IMR-90 (cell line): ENCODE measurements at regions not wholly inside any gene's neighbourhood (a gene's known extent, or its start where the extent isn't known, plus 50 kb on each side); places are given as distances from the start of the nearest gene placed in this dataset.

Experiments
- ATAC-seq: fragments of 200-7000 bp; cut with Tn5 transposase; 2 replicates; pipeline ENCODE4 v1.9.1; 2020; ENCODE audit warnings: low read depth, mild to moderate bottlenecking, moderate library complexity
- BruUV-seq: library from RNA; stranded (reverse); fragments of 400-500 nt; replicated peaks from 2 replicates; lab custom pipeline; 2021; lab: Mats Ljungman, UMichigan
- CTCF ChIA-PET: fragments of 300-600 bp; formaldehyde crosslinking; extraction: SDS; loops from one replicate; lab custom pipeline; 2021; ENCODE audit warnings: antibody characterized with exemption; lab: Yijun Ruan, JAX
- POLR2A ChIA-PET: fragments of 300-600 bp; sonication (Branson Sonifier 250); formaldehyde crosslinking; loops from one replicate; lab custom pipeline; 2022; ENCODE audit warnings: antibody characterized with exemption; ENCODE audit not compliant: unreplicated experiment; lab: Charles Lee
- DNase-seq: peaks from one replicate; pipeline ENCODE4 v3.0.0; 2013
- H2AFZ ChIP-seq: replicated peaks from 2 replicates; pipeline ENCODE3; 2013; ENCODE audit warnings: low read length, mild to moderate bottlenecking; ENCODE audit not compliant: poor library complexity
- H2AK5ac ChIP-seq: 2 replicates; pipeline ENCODE4 v1.6.1; 2013; ENCODE audit warnings: low read depth, low read length, inconsistent platforms
- H2AK9ac ChIP-seq: replicated peaks from 2 replicates; pipeline ENCODE3; 2013; ENCODE audit warnings: mild to moderate bottlenecking, low read depth, low read length, moderate library complexity; ENCODE audit not compliant: poor library complexity
- H2BK120ac ChIP-seq: 2 replicates; pipeline ENCODE4 v1.6.1; 2013; ENCODE audit warnings: low read depth, low read length, inconsistent platforms
- H2BK15ac ChIP-seq: 3 replicates; pipeline ENCODE4 v1.6.1; 2013; ENCODE audit warnings: low read depth, low read length, inconsistent platforms
- H2BK20ac ChIP-seq: 2 replicates; pipeline ENCODE4 v1.6.1; 2013; ENCODE audit warnings: low read depth, mild to moderate bottlenecking, inconsistent platforms, low read length, moderate library complexity
- H2BK5ac ChIP-seq: 2 replicates; pipeline ENCODE4 v1.6.1; 2013; ENCODE audit warnings: mild to moderate bottlenecking, low read depth, low read length, inconsistent platforms; ENCODE audit not compliant: poor library complexity, severe bottlenecking
- H3K14ac ChIP-seq: replicated peaks from 2 replicates; pipeline ENCODE4 v1.6.1; 2013; ENCODE audit warnings: low read depth, low read length, inconsistent platforms
- H3K18ac ChIP-seq: 2 replicates; pipeline ENCODE4 v1.6.1; 2013; ENCODE audit warnings: low read depth, low read length, control low read depth
- H3K23ac ChIP-seq: 2 replicates; pipeline ENCODE4 v1.6.1; 2013; ENCODE audit warnings: low read depth, low read length, inconsistent platforms
- H3K27ac ChIP-seq: 2 replicates; pipeline ENCODE4 v1.5.1; 2013; ENCODE audit warnings: mild to moderate bottlenecking, control low read depth, low read length; ENCODE audit not compliant: insufficient read depth
- H3K27me3 ChIP-seq: 2 replicates; pipeline ENCODE4 v1.6.1; 2013; ENCODE audit warnings: low read length; ENCODE audit not compliant: control insufficient read depth, insufficient read depth
- H3K36me3 ChIP-seq: 2 replicates; pipeline ENCODE4 v1.6.1; 2013; ENCODE audit warnings: low read length, mixed read lengths; ENCODE audit not compliant: control insufficient read depth, insufficient read depth
- H3K4ac ChIP-seq: 2 replicates; pipeline ENCODE4 v1.6.1; 2013; ENCODE audit warnings: low read depth, low read length, inconsistent platforms
- H3K4me1 ChIP-seq: 2 replicates; pipeline ENCODE4 v1.6.1; 2013; ENCODE audit warnings: low read length, mixed read lengths; ENCODE audit not compliant: control insufficient read depth, insufficient read depth
- H3K4me2 ChIP-seq: 2 replicates; pipeline ENCODE4 v1.6.1; 2013; ENCODE audit warnings: low read depth, mild to moderate bottlenecking, control low read depth, low read length, moderate library complexity
- H3K4me3 ChIP-seq: 2 replicates; pipeline ENCODE4 v1.5.1; 2013; ENCODE audit warnings: low read depth, mild to moderate bottlenecking, control low read depth, low read length, moderate library complexity; ENCODE audit not compliant: insufficient read depth
- H3K56ac ChIP-seq: 2 replicates; pipeline ENCODE4 v1.6.1; 2013; ENCODE audit warnings: low read length, inconsistent platforms; ENCODE audit not compliant: insufficient read depth; ENCODE audit errors: extremely low read depth
- H3K79me1 ChIP-seq, 2 experiments: 2 replicates each; pipeline ENCODE4 v1.6.1; 2013; ENCODE audit warnings: low read length in 2 of 2, inconsistent platforms in 1 of 2, low read depth in 1 of 2
- H3K9ac ChIP-seq: 2 replicates; pipeline ENCODE4 v1.6.1; 2013; ENCODE audit warnings: low read depth, low read length, control low read depth
- H3K9me1 ChIP-seq: 2 replicates; pipeline ENCODE4 v1.6.1; 2013; ENCODE audit warnings: low read length, inconsistent platforms; ENCODE audit not compliant: insufficient read depth
- H3K9me3 ChIP-seq: 2 replicates; pipeline ENCODE4 v1.6.1; 2013; ENCODE audit warnings: low read length; ENCODE audit not compliant: control insufficient read depth, insufficient read depth
- H4K20me1 ChIP-seq: 2 replicates; pipeline ENCODE4 v1.6.1; 2013; ENCODE audit warnings: low read length, inconsistent platforms; ENCODE audit not compliant: insufficient read depth
- H4K5ac ChIP-seq: 2 replicates; pipeline ENCODE4 v1.6.1; 2013; ENCODE audit warnings: mild to moderate bottlenecking, low read depth, low read length, control low read depth
- H4K8ac ChIP-seq, 2 experiments: 2 replicates each; pipeline ENCODE4 v1.6.1; 2013; ENCODE audit warnings: low read depth in 2 of 2, low read length in 2 of 2, control low read depth in 1 of 2, inconsistent platforms in 1 of 2
- H4K91ac ChIP-seq: 2 replicates; pipeline ENCODE4 v1.6.1; 2013; ENCODE audit warnings: low read depth, low read length, inconsistent platforms; ENCODE audit not compliant: insufficient read depth
- RAD21 ChIP-seq: IDR thresholded peaks from 2 replicates; pipeline ENCODE4 v1.6.1; 2012; ENCODE audit warnings: low read length, improper control_type of control experiment
- SMC3 ChIP-seq: fragments of 150-350 bp; IDR thresholded peaks from 2 replicates; pipeline ENCODE4 v1.6.1; 2016; ENCODE audit warnings: low read depth, mild to moderate bottlenecking, antibody characterized with exemption, low read length, moderate library complexity
- WGBS, 2 experiments: methylation state at CpG; one replicate each; pipeline versions ENCODE4 v1.1.5 to v1.1.7; 2013; ENCODE audit warnings: missing lambda C conversion rate in 2 of 2; ENCODE audit not compliant: insufficient read length in 1 of 2; ENCODE audit errors: extremely low coverage in 2 of 2; 5-methylcytosine and 5-hydroxymethylcytosine counted together
- dilution Hi-C: fragments of 300-500 bp; cut with HindIII; formaldehyde crosslinking; loops from one replicate; pipeline ENCODE4 v1.14.3; 2018; ENCODE audit warnings: low sequenced_read_pairs; ENCODE audit not compliant: unreplicated experiment
- in situ Hi-C: fragments of 300-500 bp; cut with MboI; formaldehyde crosslinking; loops from 3 replicates; pipeline ENCODE4 v1.14.3; 2019; ENCODE audit warnings: low sequenced_read_pairs, inconsistent platforms, mixed read lengths
- intact Hi-C: fragments of 100-400 bp; cut with micrococcal nuclease; formaldehyde crosslinking; loops from 2 replicates; pipeline ENCODE4 v1.10.0; 2022

GRCh38 chr16:86391486-86391885 lies 118.8 kb upstream of the FOXF1 start:
- Histone ChIP-seq H2AK9ac (peak overlapping the region; percentile 73), H3K14ac (peak overlapping the region; percentile 44), H4K8ac (peak overlapping the region; percentile 89 to 93), H3K4me3 (no peak overlapping the region), H3K23ac (peak overlapping the region; percentile 77), H2BK5ac (peak overlapping the region; percentile 95), H3K27ac (peak overlapping the region; percentile 94), H3K9me3 (peaks cover 2% of the 10 kb centered on the region), H2BK15ac (peak overlapping the region; percentile 98), H3K56ac (peak overlapping the region; percentile 64), H3K36me3 (no peaks in the 10 kb centered on the region), H3K4me2 (peak overlapping the region; percentile 51), H3K4me1 (peaks cover 31% of the 10 kb centered on the region), H4K20me1 (no peaks in the 10 kb centered on the region), H3K18ac (peak overlapping the region; percentile 88), H3K79me1 (peaks cover 25 to 64% of the 10 kb centered on the region in 2 experiments), H2BK20ac (peak overlapping the region; percentile 92), H3K9ac (peak overlapping the region; percentile 21), H2AK5ac (peak overlapping the region; percentile 97), H3K27me3 (no peaks in the 10 kb centered on the region), H4K5ac (peak overlapping the region; percentile 73), H3K4ac (peak overlapping the region; percentile 94), H3K9me1 (peaks cover 49% of the 10 kb centered on the region), H2AFZ (peak overlapping the region; percentile 44), H2BK120ac (peak overlapping the region; percentile 100), H4K91ac (peak overlapping the region; percentile 94)
- CTCF ChIA-PET, result interaction anchor here (1.1 kb wide), 1 partner anchor 139 kb away, joined by 3 read pairs; no protein-coding TSS in a partner anchor
- in situ Hi-C loops, result loop anchor here (5.0 to 10.0 kb wide), 3 partner anchors 89 to 317 kb away; no protein-coding TSS in a partner anchor
- TF ChIP-seq RAD21, result 0 out of 2 replicates have a peak, but pooled peaks have one; percentile 8
- no peak for TF ChIP-seq SMC3
- DNase-seq (peak; percentile 73), ATAC-seq (peak; percentile 10)
- WGBS, 2 experiments, result 13% methylated on average over 1 of the region's 6 CpGs; no CpG with 5 or more reads in 1 of the 2 experiments
- POLR2A ChIA-PET, result interaction anchor here (0.6 to 1.3 kb wide), 5 partner anchors 36 to 318 kb away, joined by 3 to 10 read pairs (median 4); no protein-coding TSS in a partner anchor
- dilution Hi-C loops, result no loop called here
- intact Hi-C loops, result no loop called here
- BruUV-seq, result no TSS peak
